ENCODE measurements at regions not wholly inside any gene's neighbourhood (a gene's known extent, or its start where the extent isn't known, plus 50 kb on each side); places are given as distances from the start of the nearest gene placed in this dataset.

DNA sequence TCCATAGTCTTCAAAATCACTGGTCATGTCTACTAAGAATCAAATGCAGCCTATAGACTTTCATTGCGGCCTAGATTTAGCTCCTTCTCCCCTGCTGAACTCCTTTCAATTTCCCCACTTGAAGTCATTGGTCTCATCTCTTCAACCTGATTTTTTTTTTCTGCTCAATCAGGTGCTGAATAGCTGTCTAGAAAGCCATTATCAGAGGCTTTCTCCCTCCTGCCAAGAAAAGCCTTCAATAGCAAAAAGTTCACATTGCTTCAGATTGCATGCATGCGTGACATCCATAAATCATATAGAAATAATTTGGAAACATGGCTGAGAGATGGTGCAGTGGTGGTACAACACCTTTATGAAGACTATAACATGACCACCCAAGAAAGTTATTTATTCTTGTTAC is 316.2 kb downstream of the PLK2 start:
- DNase-seq, result no peak

DNA sequence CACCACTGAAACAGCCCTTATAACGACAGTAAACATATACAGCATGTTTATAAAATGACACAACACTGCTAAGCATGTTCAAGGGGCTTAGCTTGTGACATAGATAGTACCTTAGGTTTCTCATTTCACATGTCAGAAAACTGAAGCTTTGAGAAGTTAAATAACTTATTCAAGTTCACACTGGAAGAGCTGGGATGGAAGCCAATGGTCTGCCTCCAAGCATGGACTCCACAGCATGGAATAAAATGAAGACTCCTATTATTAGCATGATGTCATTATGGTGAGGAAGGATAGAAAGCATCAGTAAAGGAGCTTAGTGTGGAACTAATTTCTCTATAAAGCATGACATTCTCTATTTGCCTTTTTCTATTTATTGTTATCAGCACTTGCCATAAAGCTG is 316.7 kb downstream of the PLK2 start:
- no peak for DNase-seq

DNA sequence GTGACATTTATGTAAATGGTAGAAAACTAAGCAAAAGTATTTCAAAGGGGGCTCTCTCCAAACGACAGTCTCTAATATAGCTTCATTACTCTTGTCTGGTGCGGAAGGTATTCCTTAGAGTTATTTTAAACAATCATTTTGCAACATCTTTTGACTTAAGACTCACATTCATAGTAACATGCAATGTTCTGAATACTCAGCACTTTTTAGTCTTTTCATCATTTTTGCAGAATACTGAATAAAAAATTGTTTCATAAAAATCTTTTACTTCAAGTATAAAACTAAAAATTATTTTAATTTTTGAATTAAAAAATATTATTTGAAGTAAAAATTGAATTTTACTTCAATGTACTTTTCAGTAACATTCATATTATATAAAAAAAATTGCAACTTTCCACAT is 321.1 kb downstream of the PLK2 start:
- no peak for DNase-seq

DNA sequence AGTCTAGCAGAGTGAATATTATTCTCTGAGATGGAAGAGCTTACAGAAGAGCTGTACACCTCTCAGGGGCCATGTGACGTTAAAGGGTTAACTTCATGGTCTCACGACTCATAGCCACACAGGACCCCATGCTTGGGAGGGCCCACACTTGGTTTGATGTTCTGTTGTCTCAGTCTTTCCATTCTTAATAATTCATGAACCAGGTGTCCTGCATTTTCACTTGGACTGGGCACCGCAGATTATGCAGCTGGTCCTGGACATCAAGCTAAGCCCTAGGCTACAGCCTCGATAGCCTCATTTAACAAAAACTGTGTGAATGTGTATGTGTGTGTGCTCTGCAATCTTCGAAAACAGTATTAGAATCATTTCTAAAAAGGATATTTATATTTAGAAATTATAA is 323.5 kb downstream of the PLK2 start:
- DNase-seq, result no peak

DNA sequence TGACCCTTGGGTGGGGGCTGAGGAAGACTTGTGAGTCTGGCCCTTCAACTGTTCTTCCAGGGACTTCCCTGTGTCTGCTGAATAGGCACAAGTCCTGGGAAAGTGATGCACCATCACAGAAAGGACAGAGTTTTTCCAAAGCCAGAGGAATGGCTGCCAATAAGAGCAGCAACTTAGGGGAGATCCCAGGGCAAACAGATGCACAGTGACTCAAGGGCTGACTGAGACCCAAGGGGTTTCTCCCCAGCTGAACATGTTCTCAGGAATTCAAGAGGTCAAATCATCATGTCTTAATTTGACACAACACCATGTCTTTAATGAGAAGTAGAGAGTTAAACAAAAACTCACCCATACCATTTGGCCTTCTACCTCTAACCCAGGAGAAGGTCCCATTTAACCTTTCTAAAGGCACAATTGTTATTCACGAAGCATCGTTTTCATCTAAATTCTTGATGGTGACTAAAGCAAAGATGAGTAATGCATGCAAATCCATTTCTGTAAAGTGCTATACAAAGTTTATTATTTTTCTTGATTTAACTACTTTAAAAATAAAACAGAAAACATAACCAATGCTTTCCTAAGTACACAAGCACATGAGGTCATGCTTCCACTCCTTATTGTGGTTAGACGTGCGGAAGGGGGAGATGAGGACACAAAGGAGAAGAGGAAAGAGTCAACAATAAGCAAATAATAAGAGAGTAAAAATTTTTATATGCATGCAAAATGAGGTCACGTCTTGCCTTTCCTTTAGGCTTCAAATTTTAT is 324.1 kb downstream of the PLK2 start:
- no peak for DNase-seq

DNA sequence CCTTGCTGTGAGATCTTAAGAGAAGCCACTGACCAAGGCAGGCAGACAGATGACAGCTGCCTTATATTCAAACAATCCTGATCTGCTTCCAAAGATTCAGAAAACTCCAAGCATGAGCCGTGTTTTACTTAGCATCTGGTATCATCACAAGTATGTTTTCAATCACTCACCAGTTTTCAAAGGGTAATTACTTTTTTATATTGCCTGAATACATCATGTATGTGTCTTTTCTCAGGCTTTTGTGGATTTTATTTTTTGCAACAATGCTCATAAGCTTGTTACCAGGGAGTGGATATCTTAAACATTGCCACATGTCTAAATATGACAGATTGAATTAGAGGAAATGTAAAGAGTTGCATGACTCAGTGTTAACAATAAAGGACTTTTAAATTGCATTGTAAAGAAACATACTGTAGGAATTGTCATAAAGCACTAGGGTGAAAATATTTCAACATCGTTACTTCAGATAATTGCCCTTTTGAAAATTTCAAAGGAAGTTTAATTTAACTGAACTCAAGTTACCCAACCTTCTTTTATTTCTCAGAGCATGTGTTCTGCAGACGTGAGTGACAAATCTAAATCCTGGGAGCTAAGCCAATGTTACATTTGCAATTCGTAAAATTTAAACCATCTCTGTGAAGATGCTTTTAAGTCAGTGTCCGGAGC is 326.1 kb downstream of the PLK2 start:
- no peak for DNase-seq

DNA sequence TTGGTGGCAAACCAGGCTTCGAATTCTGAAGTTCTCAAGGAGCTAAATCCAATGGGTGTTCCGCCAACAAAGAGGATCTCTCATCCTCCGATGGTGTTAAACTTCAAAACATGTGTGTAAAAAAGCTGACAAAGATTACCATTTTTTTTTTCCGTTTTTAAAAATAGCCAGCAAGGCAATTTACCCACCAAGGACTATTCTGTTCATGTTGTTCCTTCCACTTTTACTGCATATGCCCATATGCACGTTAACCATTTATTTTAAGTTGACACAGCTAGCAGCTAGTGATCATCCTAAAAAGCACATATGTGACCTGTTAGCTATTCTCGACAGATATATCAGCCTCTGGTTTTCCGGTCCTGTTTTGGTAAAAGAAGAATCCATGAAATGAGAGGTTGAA is 326.7 kb downstream of the PLK2 start:
- no peak for DNase-seq

DNA sequence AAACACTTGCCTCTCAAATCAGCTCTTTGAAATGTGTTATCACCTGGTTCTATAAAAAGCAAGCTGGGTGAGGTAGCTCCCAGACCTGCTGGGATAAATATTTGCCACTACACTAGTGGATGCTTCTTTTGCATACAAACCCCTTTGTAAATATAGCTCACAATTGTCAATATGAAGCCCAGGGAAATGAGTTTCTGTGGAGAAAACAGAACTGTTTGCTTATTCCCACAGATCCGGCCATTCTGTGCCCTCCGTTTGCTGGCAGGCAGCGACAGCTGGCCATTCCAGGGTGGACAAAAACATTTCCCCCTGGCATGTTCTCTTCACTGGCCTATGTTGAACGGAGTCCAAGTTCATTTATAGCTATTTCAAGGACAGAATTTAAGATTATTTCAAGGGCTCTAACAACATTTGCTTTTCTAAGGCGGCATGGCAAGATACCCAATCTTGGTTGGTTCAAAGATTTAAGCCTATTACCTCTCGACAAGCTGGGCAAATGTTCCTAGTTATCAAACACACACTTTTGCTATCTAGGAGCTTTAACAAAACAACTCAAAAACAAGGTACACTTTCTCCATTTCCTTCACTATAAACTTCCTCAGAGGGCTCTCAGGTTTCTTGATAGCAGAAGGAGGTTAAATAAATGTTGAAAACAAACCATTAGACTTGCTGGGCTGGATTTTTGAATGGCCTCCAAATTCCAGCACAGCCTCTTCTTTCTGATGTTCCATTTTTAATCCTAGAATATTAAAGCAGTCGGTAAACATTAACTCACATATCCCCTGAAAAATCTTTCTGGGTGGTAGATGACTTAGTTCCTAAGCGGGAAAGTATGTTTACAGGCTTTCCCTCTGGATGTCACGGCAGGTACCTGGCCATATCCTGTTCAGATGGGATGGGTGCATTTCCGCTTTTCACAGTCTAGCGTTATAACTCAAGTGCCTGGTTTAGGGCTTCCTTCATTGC is 332.3 kb downstream of the PLK2 start:
- no peak for DNase-seq

DNA sequence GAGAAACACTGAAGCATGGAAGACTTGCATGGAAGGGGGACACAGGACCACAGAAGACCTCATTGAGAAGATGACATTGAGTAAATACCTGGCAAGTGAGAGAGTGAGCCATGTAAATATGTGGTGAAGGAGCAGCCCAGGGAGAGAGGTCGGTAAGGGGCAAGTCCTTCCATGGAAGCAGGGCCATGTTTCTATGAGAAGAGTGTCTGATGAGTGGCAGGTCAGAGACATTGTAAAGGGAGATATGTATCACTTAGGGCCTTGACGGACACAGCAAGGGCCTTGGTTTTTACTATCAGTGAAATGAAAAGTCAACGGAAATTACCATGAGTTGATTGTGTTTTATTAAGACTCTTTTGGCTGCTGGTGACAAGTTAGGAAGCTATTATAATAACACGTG is 336.4 kb downstream of the PLK2 start:
- DNase-seq, result no peak

DNA sequence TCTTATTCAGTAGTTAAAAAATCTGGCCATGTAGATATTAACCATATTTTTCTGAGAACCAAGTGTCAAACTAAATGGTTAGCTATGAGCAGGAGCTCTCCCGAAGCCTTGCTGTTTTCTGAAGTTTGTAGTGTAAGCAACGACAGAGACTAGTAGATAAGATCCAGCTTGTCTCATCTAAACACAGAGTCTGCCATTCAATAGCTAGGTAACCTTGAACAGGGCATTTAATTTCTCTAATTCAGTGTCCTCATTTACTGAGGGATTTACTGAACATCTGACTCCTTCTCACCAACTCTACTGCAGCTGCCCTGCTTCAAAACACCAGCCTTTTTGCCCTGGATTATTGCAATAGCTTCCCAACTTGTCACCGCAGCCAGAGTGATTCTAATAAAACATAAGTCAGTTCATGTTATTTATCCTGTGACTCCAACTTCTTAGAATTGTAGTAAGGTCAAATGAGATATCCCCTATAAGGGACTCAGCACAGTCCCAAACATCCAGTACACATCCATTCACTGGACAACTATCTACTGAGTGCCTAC is 337.0 kb downstream of the PLK2 start:
- DNase-seq, result no peak

DNA sequence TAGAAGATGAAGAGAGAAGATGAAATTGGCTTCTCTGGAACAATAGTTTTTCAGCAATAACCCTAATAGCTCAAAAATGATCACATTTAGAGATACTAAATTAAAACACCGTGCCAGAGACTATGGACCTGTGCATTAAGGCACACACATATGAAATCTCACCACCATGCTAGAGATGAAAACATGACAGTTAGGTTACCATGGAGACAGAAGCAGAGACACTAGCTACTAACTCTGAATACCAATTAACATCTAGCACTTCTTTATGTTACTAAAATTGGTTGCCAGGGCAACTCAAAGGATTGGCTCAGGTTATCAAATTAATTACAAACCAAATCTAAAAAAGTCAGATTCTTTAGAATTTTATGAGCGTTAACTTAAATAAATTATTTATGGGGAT is 337.7 kb downstream of the PLK2 start:
- DNase-seq, result no peak

DNA sequence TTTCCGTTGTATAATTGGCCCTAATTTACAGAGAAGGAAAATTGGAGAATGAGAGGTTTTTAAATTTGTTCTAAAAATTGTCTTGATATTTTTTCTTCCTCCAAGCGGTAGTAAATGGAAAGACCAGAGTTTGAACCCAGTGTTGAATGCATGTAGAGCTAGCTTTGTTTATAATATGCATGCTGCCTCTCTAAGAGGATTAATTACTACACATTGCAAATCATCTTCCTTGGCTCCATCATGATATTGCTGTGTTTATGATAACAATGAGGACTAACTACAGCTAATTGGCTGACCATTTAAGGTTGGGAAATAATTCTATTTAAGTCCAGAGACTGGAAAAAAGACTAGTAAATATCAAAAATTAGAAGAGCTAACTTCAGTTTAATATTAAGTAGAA is 338.5 kb downstream of the PLK2 start:
- DNase-seq, result no peak

DNA sequence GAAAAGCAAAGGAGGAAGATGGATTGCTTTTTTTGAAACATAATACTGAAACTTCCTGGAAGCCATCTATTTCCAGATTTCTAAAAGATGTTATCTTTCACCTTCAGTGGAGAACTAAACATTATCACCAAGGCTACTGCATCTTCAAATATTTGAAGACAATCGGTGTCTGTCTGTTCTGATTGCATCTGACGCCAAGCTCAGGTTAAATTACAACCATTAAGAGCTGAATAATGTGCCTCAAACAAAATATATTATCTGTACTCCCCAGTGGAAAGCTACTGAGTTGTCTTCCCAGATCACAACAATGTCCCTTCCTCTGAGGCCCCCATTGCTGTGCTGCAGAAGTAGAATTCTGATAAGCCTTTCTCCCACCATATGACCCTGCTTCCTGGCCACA is 342.3 kb downstream of the PLK2 start:
- DNase-seq, result no peak

DNA sequence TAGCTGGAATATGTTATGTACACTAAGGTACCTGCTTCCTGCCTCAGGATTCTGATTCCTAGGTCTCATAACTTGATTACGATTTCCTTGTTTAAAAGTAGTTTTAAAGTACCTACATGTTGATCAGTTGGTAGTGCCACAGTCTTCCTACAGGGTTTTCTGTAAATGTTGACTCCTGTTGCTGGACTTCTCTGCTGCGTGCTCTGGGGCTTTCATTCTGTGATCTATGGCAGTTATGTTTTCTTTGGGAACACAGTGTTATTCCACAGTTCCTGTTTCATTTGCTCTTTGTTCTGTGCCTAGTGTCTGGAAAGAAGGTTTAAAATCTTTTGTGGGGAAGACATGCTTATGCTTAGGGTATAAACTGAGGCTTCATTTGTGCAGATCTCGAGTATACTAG is 343.5 kb downstream of the PLK2 start:
- no peak for DNase-seq

DNA sequence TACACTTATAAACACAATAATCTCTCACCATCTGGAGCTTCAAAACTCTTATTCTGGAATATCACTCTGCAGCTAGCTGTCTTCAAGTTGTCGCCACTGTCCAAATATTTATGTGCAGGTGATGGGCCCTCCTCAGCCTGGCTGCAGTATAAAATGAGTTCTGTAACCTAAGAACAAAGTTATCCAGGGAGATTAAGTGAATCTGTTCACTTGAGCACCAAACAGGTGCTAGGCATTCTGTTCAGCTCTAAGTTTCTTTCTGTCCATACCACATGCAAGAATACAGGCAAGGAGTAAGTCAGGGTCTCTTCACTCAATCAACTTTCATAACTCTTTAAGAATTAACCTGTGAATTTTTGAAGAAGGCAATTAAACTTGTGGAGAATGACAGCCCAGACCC is 344.1 kb downstream of the PLK2 start:
- no peak for DNase-seq

DNA sequence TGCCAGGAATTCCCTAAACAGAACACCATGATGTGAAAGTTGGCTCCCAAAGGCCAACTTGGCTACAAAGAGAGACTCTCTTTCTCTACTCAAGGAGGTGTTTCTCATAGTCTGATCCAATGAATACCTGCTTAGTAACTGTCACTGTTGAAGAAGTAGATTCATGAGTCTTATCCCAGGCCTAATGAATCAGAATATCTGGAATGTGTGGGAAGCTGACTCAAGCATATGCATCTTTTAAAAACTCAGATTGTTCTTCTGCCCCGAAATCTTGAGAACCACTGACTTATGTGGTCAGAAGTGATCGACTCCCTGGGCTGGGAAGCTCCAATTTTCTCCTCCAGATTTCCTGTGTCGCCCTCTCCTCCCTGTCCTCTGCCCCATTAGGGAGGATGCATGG is 345.6 kb downstream of the PLK2 start:
- no peak for DNase-seq

DNA sequence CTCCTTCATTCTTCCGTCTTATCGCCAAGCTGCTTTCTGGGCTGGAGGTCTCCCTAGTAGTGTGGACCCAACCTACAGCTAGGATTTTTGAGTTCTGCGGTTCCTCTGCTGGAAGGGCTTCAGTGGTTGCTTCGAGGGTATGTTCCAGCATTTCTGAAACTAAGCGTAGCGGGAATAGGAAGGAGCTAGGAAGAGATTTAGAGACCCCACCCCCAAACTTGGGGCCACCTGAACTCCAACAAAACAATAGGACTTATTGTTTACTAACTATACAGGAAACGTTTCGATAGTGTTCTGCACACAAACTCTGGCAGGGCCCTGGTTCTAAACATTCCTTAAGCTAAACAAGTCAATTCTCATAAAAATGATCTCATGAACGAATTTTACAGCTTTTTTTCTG is 346.7 kb downstream of the PLK2 start:
- DNase-seq, result no peak

DNA sequence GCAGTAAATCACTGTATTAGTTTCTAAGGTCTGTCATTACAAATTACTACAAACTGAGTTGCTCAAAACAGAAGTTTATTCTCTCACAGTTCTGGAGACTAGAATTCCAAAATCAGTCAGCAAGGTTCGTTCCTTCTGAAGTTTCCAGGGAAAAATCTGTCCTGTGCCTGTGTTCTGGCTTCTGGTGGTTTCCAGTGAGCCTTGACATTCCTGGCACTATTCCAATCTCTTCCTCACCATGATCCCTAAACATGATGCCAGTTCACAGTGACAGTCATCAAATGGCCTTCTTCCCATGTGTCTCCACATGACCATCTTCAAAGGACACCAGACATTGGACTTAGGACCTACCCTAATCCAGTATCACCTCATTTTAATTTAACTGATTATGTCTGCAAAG is 351.4 kb downstream of the PLK2 start:
- no peak for DNase-seq

DNA sequence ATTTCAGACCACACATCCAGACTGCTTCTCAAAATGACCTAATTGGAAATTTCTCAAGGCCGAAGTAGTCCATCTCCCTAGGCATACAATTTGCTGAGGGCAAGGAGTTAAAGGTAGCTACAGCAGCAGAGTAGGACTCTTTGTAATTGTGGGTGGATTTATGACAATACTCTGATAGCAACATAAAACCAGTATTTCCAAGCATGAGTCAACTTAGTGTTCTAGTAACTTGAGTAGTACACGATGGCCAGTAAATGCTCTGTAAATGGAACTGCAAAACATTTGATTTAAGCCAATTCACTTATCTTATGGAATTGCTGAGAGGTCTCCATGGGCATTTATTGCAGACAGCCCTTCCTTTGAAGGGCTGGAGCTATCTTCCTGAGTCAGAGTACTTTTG is 352.2 kb downstream of the PLK2 start:
- no peak for DNase-seq

DNA sequence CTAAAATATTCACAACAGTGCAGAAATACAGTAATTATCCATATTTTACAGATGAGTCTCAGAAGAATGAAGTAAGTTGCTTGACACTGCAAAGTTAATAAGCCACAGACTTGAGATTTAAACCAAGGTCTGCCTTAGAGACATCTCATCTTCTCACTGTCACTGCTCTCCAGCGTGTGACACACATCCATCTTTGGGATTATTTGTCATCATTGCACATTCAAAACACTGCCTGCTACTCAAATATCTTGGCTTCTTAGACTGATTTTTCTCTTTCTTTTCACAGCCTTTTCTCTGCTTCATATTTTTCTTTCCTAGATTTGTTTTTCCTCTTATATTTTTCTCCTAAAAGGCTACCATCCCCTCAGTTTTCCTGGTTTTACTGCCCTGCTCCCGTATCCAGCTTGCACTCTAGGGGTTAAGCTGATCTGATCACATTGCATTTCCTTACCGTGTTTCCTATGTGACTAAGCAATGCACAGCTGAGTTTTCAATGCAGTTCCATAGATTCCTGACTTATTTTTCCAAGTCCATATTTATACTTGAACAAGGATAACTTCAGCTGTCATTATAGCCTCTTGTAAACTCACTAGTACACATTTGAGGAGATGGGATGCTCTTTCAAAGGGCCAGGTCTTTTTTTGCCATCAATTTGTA is 353.0 kb downstream of the PLK2 start:
- DNase-seq, result no peak

DNA sequence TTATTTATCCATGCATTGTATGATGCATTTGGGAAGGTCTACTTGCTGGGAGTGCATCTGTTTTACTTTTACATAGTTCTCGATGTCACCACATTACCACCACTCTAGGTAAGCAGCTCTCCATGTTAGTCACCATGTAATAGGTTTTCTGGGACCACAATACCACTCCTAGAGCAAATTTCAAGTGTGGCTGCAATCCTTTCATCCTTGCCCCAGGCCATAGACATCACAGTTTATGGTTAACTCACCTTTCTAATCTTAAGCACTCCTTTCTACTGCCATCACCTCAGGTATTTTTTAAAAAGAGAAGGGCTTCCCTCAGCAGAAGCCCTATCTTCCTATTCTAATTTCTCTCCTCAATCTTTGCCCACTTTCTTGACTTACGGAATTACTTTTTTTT is 354.1 kb downstream of the PLK2 start:
- DNase-seq, result no peak

DNA sequence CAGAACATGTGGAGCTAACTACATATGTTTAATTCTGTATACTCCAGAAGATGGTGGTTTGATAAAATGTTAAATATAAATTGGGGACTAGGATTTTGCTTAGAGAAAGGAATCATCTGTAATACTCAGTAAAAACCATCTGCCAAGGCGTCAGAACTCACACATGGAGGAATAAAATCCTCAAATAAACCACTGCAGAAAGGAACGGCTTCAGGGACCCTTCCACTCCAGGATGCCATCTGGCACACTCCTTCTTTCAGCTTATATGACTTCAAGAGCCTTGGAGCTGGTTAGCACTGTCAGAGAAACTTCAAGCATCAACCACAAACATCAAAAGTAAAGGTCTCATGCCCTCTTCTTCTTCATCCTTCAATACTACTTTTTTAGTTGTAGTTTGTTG is 360.6 kb downstream of the PLK2 start:
- no peak for DNase-seq

DNA sequence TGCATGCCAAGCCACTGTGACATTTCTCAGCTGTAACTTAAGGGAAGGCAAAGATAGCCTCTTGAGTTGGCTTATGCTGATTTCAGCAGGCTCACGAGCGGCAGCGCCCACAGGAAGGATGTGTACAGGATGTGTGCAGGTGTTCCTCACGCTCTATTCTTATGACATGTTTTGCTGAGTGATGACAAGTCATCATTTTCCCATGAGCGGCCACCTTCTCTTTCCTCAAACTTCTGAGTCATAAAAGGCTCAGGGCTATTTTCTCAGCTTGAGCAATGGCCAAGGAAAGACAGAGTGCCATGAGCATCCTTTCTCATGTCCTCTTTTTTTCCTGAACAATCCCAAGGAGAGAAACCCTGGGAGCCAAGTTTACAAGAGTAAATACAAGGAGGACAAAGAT is 365.9 kb downstream of the PLK2 start:
- no peak for DNase-seq

All from inflammatory macrophage treated with lipopolysaccharide for 4 hours (primary cell).